Pancreas (tissue), 10 donors: ENCODE measurements at regions not wholly inside any gene's neighbourhood (a gene's known extent, or its start where the extent isn't known, plus 50 kb on each side); places are given as distances from the start of the nearest gene placed in this dataset.

Source experiments
- ATAC-seq, 4 donors: fragments of 200-7000 bp; cut with Tn5 transposase; one replicate each; pipeline versions ENCODE4 v1.8.0 to v1.9.1; 2020; ENCODE audit warnings: mild to moderate bottlenecking in 4 of 4, moderate library complexity in 4 of 4
- DNase-seq, 6 donors: peaks; one replicate each; pipeline ENCODE4 v3.0.0-alpha.2; 2020
- FAIRE-seq: peaks from 2 replicates; lab custom pipeline; 2012; peaks lifted over from hg19 to GRCh38; lab: Jason Lieb, UNC
- H3K27ac ChIP-seq, 4 donors: fragments of 200-600 bp; sonication (generic); 1 replicate in 3 of 4; 2 replicates in 1 of 4; pipeline versions ENCODE4 v1.5.0 to v1.8.0; 2020
- H3K27me3 ChIP-seq, 4 donors: fragments of 200-600 bp; one replicate each; pipeline ENCODE4 v1.8.0; 2021
- H3K36me3 ChIP-seq, 3 donors: fragments of 200-600 bp; sonication (generic) in 1 of 3; one replicate each; pipeline versions ENCODE4 v1.5.0 to v1.8.0; 2020 to 2021
- H3K4me1 ChIP-seq, 3 donors: fragments of 200-600 bp; one replicate each; pipeline ENCODE4 v1.8.0; 2021
- H3K4me3 ChIP-seq, 4 donors: fragments of 200-600 bp; sonication (generic) in 2 of 4; one replicate each; pipeline versions ENCODE4 v1.5.0 to v1.8.0; 2020 to 2021
- H3K9me3 ChIP-seq, 4 donors: fragments of 200-600 bp; one replicate each; pipeline ENCODE4 v1.8.0; 2021
- WGBS, 2 donors: extraction: QIAGEN DNeasy Blood & Tissue Kit; methylation state at CpG; one replicate each; pipeline ENCODE4 v1.1.7; 2013; 5-methylcytosine and 5-hydroxymethylcytosine counted together
- intact Hi-C, 3 donors: fragments of 100-400 bp; cut with DNase I; formaldehyde crosslinking; loops; one replicate each; pipeline versions ENCODE4 v1.11.1 to v1.14.2; 2022
- TF ChIP-seq, protein P1 (sequence below), 4 donors: fragments of 200-600 bp; sonication (generic) in 3 of 4; IDR thresholded peaks; one replicate each; pipeline versions ENCODE4 v1.5.0 to v1.8.0; 2021; ENCODE audit warnings: antibody characterized with exemption in 4 of 4
- donor health status: healthy with polysubstance abuse.
- donor health status: DM: no; HTN: no; CAD: no; lungs with moderate emphysema.
- donor health status: DM: no; HTN: no; CAD: no.
- donor health status: control.
- donor health status: control.
- donor health status: Bipolar disorder and iron deficiency.
- donor health status: DM: yes; HTN: yes; CAD: no.
- donor health status: DM: no; HTN: no; CAD: no.
- donor health status: DM: no; HTN: no; CAD: no.
- donor health status: DM: yes; HTN: yes; CAD: no.

DNA sequence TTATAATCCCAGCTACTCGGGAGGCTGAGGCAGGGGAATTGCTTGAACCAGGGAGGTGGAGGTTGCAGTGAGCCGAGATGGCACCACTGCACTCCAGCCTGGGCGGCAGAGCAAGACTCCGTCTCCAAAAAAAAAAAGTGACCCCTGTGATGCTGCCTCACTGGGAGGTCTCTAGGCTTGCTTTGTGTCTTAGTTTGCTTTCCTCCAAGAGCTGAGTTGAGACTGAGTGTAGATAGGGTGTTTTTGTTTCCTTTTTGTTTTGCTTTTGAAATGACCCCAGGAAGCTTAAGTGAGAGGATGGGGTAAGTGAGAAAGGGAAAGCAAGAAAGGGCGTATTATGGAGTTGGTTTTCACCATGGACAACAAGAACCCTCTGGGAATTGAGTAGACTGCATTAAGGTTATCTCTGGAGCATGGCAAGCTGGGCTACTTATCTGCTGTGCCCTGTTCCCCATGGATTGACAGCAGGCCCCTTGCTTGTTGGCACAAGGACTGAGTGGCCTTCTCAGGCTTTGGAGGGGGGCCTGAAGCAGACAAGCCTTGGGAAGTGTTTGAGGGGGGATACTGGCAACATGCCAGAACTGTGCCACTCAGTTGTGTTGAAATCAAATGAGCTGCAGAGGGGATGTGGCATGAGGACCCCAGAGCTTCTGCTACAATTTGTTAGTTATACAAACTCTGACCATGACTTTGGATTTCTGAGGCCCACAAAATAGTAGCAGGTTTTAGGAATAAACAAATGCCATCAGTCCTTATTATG lies 300.6 kb upstream of the C11orf87 start:
- no peaks in the 10 kb centered on the region for H3K9me3 ChIP-seq
- FAIRE-seq, result no peak
- no peak overlapping the region for H3K27ac ChIP-seq
- ATAC-seq, result no peak
- H3K4me1 ChIP-seq, result no peaks in the 10 kb centered on the region
- no peaks in the 10 kb centered on the region for H3K27me3 ChIP-seq
- no peak for DNase-seq
- no peak overlapping the region for H3K4me3 ChIP-seq
- intact Hi-C loops, result no loop called here
- 83 to 89% methylated on average over 5 of the region's 5 CpGs for WGBS, 2 donors
- H3K36me3 ChIP-seq, result no peaks in the 10 kb centered on the region
- TF ChIP-seq, protein P1, sequence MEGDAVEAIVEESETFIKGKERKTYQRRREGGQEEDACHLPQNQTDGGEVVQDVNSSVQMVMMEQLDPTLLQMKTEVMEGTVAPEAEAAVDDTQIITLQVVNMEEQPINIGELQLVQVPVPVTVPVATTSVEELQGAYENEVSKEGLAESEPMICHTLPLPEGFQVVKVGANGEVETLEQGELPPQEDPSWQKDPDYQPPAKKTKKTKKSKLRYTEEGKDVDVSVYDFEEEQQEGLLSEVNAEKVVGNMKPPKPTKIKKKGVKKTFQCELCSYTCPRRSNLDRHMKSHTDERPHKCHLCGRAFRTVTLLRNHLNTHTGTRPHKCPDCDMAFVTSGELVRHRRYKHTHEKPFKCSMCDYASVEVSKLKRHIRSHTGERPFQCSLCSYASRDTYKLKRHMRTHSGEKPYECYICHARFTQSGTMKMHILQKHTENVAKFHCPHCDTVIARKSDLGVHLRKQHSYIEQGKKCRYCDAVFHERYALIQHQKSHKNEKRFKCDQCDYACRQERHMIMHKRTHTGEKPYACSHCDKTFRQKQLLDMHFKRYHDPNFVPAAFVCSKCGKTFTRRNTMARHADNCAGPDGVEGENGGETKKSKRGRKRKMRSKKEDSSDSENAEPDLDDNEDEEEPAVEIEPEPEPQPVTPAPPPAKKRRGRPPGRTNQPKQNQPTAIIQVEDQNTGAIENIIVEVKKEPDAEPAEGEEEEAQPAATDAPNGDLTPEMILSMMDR (IDR thresholded peaks at IDR 0.05), result no peak

DNA sequence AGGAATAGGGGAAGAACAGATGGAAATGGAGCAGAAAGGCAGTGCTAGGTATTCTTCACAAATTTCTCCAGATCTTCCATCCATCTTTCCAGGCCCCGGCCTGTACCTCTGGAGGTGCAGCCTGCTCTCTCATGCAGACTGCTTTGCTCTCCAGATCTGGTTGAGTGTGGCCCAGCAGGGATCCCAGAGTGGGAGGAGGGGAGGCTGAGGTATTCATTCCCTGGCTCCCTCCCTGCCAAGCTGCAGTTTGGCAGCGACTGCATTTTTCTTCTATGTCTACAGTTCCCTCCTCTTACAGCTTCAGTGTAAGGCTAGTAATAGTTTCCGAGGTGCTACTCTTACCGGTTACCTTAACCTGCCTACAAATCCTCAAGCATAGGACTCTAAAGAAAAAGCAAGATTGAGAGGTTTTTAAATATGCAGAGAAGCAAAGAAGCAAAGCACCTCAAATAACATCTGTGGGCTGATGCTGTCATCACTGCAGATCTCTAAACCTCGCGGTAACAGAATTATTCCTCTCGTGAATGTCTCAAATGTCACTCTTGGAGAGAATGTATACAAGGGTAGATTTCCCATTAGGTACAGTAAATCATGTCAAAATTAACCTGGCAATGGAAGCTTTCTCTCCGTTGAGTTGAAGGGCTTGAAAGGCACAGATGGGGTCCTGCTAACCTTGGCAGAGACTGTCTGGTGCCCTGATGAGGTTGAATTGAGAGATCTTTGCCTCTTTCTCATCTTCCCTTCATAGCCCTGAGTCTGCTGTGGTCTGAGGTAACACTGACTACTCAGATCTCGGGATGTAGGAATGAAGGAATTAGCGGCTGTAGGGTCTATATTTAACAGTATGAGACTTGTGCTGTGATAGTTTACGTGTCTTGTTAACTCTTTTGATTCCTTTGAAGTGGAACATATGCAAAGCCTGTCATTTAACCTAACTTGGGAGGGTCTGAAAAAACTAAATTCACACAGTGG lies 297.9 kb upstream of the C11orf87 start:
- H3K27me3 ChIP-seq, result no peaks in the 10 kb centered on the region
- no peaks in the 10 kb centered on the region for H3K9me3 ChIP-seq
- WGBS, 2 donors, result 56% methylated on average over 11 of the region's 11 CpGs
- intact Hi-C loops, result no loop called here
- ATAC-seq (peak in 2 of 4 donors; percentile 12 to 58), DNase-seq (peak in 3 of 6 donors; percentile 16 to 34 (median 20)), FAIRE-seq (no peak)
- no peak overlapping the region for H3K27ac ChIP-seq
- no peak overlapping the region for H3K4me3 ChIP-seq
- TF ChIP-seq, protein P1 (IDR thresholded peaks at IDR 0.05), result no peak
- no peaks in the 10 kb centered on the region for H3K36me3 ChIP-seq
- no peaks in the 10 kb centered on the region for H3K4me1 ChIP-seq

DNA sequence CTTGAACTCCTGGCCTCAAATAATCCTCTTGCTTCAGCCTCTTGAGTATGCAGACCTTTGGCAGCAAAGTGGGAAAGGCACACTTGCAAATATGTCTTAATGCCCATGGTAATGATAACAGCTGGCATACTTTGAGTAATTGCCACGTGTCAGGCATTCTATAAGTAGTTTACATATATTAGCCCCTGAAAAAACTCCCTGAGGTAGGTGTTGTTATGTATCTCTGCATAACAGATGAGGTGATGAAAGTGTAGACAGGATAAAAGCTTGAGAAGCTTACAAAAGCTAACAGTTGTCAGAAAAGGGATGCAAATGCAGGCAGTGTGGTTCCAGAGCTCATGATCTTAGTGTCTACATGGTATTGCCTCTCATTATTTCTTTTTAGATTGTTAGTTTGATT lies 291.1 kb upstream of the C11orf87 start:
- H3K4me1 ChIP-seq, result no peaks in the 10 kb centered on the region
- no peaks in the 10 kb centered on the region for H3K27me3 ChIP-seq
- no peak overlapping the region for H3K27ac ChIP-seq
- 19 to 33% methylated on average over 1 of the region's 1 CpG for WGBS, 2 donors
- no peak overlapping the region for H3K4me3 ChIP-seq
- intact Hi-C loops, result no loop called here
- FAIRE-seq (no peak), ATAC-seq (no peak), DNase-seq (no peak)
- no peaks in the 10 kb centered on the region for H3K36me3 ChIP-seq
- H3K9me3 ChIP-seq, result no peaks in the 10 kb centered on the region
- TF ChIP-seq, protein P1 (IDR thresholded peaks at IDR 0.05), result no peak

DNA sequence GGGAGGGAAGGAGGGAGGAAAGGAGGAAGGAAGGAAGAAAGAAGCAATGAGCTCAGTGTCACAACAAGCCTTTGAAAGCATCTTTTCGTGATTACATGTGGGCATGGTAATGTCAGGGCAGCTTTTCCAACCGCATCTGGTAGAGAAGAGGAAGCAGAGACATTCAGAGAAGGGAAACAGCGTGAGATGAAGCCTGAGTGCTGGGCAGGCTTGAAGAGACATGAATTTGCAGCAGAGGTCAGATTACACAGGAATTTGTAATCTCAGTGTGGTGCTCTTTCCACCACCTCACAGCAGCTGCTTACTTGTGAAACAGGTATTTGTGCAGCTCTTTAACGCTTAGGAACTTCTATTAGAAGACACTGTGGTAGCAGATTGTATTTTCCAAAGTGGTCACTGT lies 289.5 kb upstream of the C11orf87 start:
- Histone ChIP-seq H3K27me3 (no peaks in the 10 kb centered on the region), H3K4me1 (no peaks in the 10 kb centered on the region), H3K36me3 (no peaks in the 10 kb centered on the region), H3K4me3 (no peak overlapping the region), H3K27ac (no peak overlapping the region), H3K9me3 (no peaks in the 10 kb centered on the region)
- intact Hi-C loops, result no loop called here
- TF ChIP-seq, protein P1 (IDR thresholded peaks at IDR 0.05), result no peak
- ATAC-seq (no peak), DNase-seq (no peak), FAIRE-seq (no peak)
- WGBS, 2 donors, result 27 to 36% methylated on average over 4 of the region's 4 CpGs
